Omental fat pad (tissue), 3 donors: ENCODE measurements at regions not wholly inside any gene's neighbourhood (a gene's known extent, or its start where the extent isn't known, plus 50 kb on each side); places are given as distances from the start of the nearest gene placed in this dataset.

ENCODE experiments used
- ATAC-seq: fragments of 150-250 bp; one replicate; pipeline ENCODE4 v1.9.1; 2016; ENCODE audit warnings: mild to moderate bottlenecking, moderate library complexity; ENCODE audit not compliant: low FRiP score
- DNase-seq: peaks from one replicate; pipeline ENCODE4 v3.0.0-alpha.2; 2019; ENCODE audit warnings: low spot score
- CTCF ChIP-seq, 3 donors: fragments of 450-650 bp; IDR thresholded peaks; one replicate each; pipeline ENCODE4 v1.5.1; 2016 to 2017; ENCODE audit warnings: antibody characterized with exemption in 3 of 3, mild to moderate bottlenecking in 3 of 3, moderate library complexity in 2 of 3

- DNase-seq: no peak
- no peak for ATAC-seq
- TF ChIP-seq CTCF (IDR thresholded peaks at IDR 0.05): no peak
These were observed 120.7 kb upstream of the RIOK3 start for GRCh38 chr18:23332356-23332755.

- DNase-seq (no peak), ATAC-seq (no peak)
- no peak for TF ChIP-seq CTCF (IDR thresholded peaks at IDR 0.05)
These were observed 119.3 kb upstream of the RIOK3 start for GRCh38 chr18:23333827-23334226.

- no peak for DNase-seq
- ATAC-seq: no peak
- no peak for TF ChIP-seq CTCF (IDR thresholded peaks at IDR 0.05)
These were observed 118.5 kb upstream of the RIOK3 start for GRCh38 chr18:23334569-23334968.

GRCh38 chr18:23336101-23336500, 117.0 kb upstream of the RIOK3 start:
- DNase-seq (no peak), ATAC-seq (no peak)
- no peak for TF ChIP-seq CTCF (IDR thresholded peaks at IDR 0.05)

GRCh38 chr18:23337599-23338444, 115.3 kb upstream of the RIOK3 start:
- DNase-seq (no peak), ATAC-seq (no peak)
- TF ChIP-seq CTCF (IDR thresholded peaks at IDR 0.05): no peak

GRCh38 chr18:23340661-23341060, 112.4 kb upstream of the RIOK3 start:
- DNase-seq (no peak), ATAC-seq (no peak)
- TF ChIP-seq CTCF (IDR thresholded peaks at IDR 0.05): no peak

GRCh38 chr18:23341383-23341782, 111.7 kb upstream of the RIOK3 start:
- DNase-seq (no peak), ATAC-seq (no peak)
- no peak for TF ChIP-seq CTCF (IDR thresholded peaks at IDR 0.05)
